Prostate gland (tissue), 2 donors: ENCODE measurements at regions not wholly inside any gene's neighbourhood (a gene's known extent, or its start where the extent isn't known, plus 50 kb on each side); places are given as distances from the start of the nearest gene placed in this dataset.

Experiments used
- DNase-seq: peaks from one replicate; pipeline ENCODE4 v3.0.0-alpha.2; 2019; ENCODE audit warnings: low spot score
- H3K27ac ChIP-seq, 2 donors: fragments of 200-600 bp; sonication (generic); 2 replicates each; pipeline ENCODE4 v1.5.1; 2017 to 2019
- H3K27me3 ChIP-seq: fragments of 200-600 bp; sonication (generic); replicated peaks from 2 replicates; pipeline ENCODE4 v1.5.1; 2019; ENCODE audit not compliant: insufficient read depth
- H3K36me3 ChIP-seq, 2 donors: fragments of 200-600 bp; sonication (generic); 1 replicate in 1 of 2; 2 replicates in 1 of 2; pipeline versions ENCODE4 v1.5.1 to v1.8.1; 2017 to 2019
- H3K4me1 ChIP-seq: fragments of 200-600 bp; sonication (generic); replicated peaks from 2 replicates; pipeline ENCODE4 v1.5.1; 2019
- H3K4me3 ChIP-seq, 2 donors: fragments of 200-600 bp; sonication (generic); 2 replicates each; pipeline ENCODE4 v1.5.1; 2017 to 2019
- H3K9me3 ChIP-seq: fragments of 200-600 bp; sonication (generic); 2 replicates; pipeline ENCODE4 v1.5.1; 2017
- POLR2A ChIP-seq: fragments of 450-650 bp; IDR thresholded peaks from one replicate; pipeline ENCODE4 v1.6.1; 2016; ENCODE audit warnings: antibody characterized with exemption, mild to moderate bottlenecking
- POLR2AphosphoS5 ChIP-seq: sonication (generic); formaldehyde crosslinking; IDR thresholded peaks from one replicate; pipeline ENCODE4 v1.6.1; 2017; ENCODE audit warnings: antibody characterized with exemption
- WGBS: methylation state at CpG from one replicate; pipeline ENCODE4 v1.1.5; 2018; 5-methylcytosine and 5-hydroxymethylcytosine counted together
- intact Hi-C: fragments of 100-400 bp; cut with DNase I; formaldehyde crosslinking; loops from one replicate; pipeline ENCODE4 v1.14.2; 2022
- TF ChIP-seq, protein P1 (sequence below), 4 experiments: fragments of 200-600 bp in 2 of 4; fragments of 450-650 bp in 2 of 4; sonication (generic) in 2 of 4; IDR thresholded peaks; 1 replicate in 3 of 4; 2 replicates in 1 of 4; pipeline ENCODE4 v1.5.1; 2016 to 2019; ENCODE audit warnings: antibody characterized with exemption in 4 of 4, mild to moderate bottlenecking in 2 of 4, moderate library complexity in 2 of 4

DNA sequence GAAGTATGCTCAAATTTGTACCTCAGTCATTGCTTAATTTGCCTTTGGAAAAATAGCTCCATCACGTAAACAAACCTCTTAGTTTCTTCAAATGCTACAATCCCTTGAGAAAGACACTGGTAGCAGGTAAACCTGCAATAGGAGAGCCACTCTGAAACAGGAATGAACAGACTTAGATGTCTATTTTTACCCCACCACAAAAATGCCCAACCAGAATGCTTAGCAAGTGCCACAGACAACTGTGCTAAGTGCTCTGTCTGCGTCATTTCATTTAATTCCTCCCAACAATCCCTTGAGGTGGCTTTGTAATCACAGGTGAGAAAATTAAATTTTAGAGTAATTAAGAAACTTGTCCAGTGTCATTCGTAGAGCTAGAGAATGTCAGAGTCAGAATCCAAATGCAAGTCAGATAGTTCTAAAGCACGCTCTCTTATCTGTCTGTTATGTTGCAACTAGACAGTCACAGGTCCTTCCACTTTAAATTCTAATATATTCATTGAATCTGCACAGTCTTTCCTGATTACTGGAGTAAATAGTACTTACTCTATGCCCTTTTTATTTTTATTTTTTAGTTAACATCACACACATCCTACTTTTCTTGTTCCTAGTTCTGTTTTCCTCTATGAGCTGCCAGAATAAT is 89.0 kb upstream of the GRIA4 start:
- WGBS: 90% methylated on average over 4 of the region's 4 CpGs
- TF ChIP-seq POLR2A (no peak), POLR2AphosphoS5 (no peak)
- intact Hi-C loops: no loop called here
- DNase-seq: no peak
- Histone ChIP-seq H3K9me3 (no peaks in the 10 kb centered on the region), H3K36me3 (no peaks in the 10 kb centered on the region), H3K27me3 (no peaks in the 10 kb centered on the region), H3K27ac (no peak overlapping the region), H3K4me3 (no peak overlapping the region), H3K4me1 (no peaks in the 10 kb centered on the region)

DNA sequence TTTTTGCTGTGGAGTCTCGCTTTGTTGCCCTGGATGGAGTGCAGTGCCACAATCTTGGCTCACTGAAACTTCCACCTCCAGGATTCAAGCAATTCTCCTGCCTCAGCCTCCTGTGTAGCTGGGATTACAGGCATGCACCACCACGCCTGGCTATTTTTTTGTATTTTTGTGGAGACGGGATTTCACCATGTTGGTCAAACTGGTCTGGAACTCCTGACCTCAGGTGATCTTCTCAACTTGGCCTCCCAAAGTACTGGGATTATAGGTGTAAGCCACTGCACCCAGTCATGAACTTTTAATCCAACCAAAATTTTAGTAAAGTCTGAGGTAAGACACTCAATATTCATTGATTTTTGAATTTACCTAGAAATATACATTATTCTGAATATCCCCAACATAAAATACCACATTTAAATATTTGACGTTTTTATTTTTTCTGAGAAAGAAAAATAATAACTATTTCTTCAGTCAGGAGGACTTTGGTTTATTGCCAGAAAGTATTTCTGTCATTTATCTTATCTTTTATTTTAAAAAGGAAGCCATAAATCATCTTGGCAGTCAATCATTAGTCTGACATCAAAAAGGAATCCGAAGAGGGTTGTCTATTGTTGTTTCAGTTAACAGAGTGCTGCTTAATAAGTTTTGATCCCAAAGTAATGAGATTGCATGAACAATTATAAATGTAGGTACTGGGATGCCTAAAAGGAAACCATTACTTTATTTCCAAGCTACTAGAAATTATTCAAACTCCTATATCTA is 102.2 kb upstream of the GRIA4 start:
- WGBS: 78% methylated on average over 5 of the region's 5 CpGs
- no peaks in the 10 kb centered on the region for H3K36me3 ChIP-seq
- H3K27ac ChIP-seq: no peak overlapping the region
- H3K9me3 ChIP-seq: no peaks in the 10 kb centered on the region
- H3K4me3 ChIP-seq: no peak overlapping the region
- TF ChIP-seq POLR2A (no peak), POLR2AphosphoS5 (no peak)
- TF ChIP-seq, protein P1, sequence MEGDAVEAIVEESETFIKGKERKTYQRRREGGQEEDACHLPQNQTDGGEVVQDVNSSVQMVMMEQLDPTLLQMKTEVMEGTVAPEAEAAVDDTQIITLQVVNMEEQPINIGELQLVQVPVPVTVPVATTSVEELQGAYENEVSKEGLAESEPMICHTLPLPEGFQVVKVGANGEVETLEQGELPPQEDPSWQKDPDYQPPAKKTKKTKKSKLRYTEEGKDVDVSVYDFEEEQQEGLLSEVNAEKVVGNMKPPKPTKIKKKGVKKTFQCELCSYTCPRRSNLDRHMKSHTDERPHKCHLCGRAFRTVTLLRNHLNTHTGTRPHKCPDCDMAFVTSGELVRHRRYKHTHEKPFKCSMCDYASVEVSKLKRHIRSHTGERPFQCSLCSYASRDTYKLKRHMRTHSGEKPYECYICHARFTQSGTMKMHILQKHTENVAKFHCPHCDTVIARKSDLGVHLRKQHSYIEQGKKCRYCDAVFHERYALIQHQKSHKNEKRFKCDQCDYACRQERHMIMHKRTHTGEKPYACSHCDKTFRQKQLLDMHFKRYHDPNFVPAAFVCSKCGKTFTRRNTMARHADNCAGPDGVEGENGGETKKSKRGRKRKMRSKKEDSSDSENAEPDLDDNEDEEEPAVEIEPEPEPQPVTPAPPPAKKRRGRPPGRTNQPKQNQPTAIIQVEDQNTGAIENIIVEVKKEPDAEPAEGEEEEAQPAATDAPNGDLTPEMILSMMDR (IDR thresholded peaks at IDR 0.05): no peak
- H3K27me3 ChIP-seq: no peaks in the 10 kb centered on the region
- intact Hi-C loops: no loop called here
- no peaks in the 10 kb centered on the region for H3K4me1 ChIP-seq
- no peak for DNase-seq

DNA sequence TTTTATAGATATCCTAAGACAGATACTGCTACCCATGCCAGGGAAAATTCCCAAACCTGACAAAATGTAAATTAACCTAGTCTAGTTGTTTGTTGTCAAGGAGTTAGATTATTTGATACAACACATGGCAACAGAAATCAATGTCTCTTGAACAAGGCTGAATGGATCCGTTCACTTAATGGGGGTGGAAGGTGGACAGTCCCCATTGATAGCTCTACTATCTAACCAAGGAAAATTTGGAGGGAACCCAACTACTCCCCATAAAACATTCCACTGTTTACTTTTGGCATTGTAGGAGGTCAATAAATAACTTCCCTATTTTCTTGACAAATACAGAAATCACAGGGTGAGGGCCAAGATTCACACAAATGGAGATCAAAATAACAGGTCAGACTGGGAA is 117.9 kb upstream of the GRIA4 start:
- Histone ChIP-seq H3K4me3 (no peak overlapping the region), H3K27me3 (no peaks in the 10 kb centered on the region), H3K9me3 (no peaks in the 10 kb centered on the region), H3K36me3 (no peaks in the 10 kb centered on the region), H3K4me1 (no peaks in the 10 kb centered on the region), H3K27ac (no peak overlapping the region)
- TF ChIP-seq POLR2A: no peak
- TF ChIP-seq, protein P1 (IDR thresholded peaks at IDR 0.05): no peak
- no peak for TF ChIP-seq POLR2AphosphoS5
- DNase-seq: no peak
- WGBS: 68% methylated on average over 1 of the region's 1 CpG
- intact Hi-C loops: no loop called here

DNA sequence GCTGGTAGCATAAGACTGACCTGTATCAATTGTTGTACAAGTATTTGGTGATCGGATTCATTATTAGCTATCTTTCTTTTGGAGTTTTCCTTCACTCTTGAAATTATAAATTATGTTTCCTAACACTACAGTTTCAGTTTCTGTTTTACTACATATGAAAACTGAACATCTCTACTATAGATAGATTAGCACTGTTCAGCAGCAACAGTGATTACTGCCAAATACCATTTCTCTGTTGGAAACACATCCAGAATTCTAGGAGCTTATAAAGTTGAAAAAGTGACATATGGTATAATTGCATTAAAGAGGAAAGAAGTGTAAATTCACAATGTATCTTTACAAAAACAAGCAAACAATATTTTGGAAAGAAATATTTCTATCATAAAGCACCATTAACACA is 118.5 kb upstream of the GRIA4 start:
- intact Hi-C loops: no loop called here

DNA sequence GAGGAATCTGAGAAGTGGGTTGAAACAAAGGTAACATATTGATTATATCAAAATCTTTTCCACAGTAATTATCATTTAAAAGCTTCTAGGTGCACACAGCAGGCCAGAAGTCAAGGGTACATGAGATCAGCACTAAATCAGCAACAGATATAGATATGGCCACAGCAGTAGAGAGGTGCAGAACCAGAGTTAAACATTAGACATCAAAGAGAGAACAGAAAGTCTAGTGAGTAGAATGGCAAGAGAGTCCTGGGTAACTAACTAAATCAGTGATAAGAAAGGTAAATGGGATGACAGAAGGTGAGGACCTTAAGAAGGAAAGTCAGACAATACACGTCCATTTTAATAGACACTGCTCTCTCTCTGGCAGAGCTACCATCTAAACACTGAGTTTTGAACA is 119.5 kb upstream of the GRIA4 start:
- no peak for DNase-seq

More for the DNA sequence above, 118.5 kb upstream of the GRIA4 start:
- Histone ChIP-seq H3K4me1 (no peaks in the 10 kb centered on the region), H3K27ac (no peak overlapping the region), H3K4me3 (no peak overlapping the region), H3K36me3 (no peaks in the 10 kb centered on the region), H3K9me3 (no peaks in the 10 kb centered on the region), H3K27me3 (no peaks in the 10 kb centered on the region)
- TF ChIP-seq POLR2AphosphoS5 (no peak), POLR2A (no peak)
- TF ChIP-seq, protein P1 (IDR thresholded peaks at IDR 0.05): no peak
- 89% methylated on average over 1 of the region's 1 CpG for WGBS
- no peak for DNase-seq

More for the DNA sequence above, 119.5 kb upstream of the GRIA4 start:
- no peaks in the 10 kb centered on the region for H3K4me1 ChIP-seq
- TF ChIP-seq POLR2AphosphoS5: no peak
- TF ChIP-seq POLR2A: no peak
- TF ChIP-seq, protein P1 (IDR thresholded peaks at IDR 0.05): no peak
- no peaks in the 10 kb centered on the region for H3K36me3 ChIP-seq
- no peak overlapping the region for H3K4me3 ChIP-seq
- 71% methylated on average over 1 of the region's 1 CpG for WGBS
- H3K27ac ChIP-seq: no peak overlapping the region
- H3K27me3 ChIP-seq: no peaks in the 10 kb centered on the region
- intact Hi-C loops: no loop called here
- H3K9me3 ChIP-seq: no peaks in the 10 kb centered on the region
